ENCODE measurements at regions not wholly inside any gene's neighbourhood (a gene's known extent, or its start where the extent isn't known, plus 50 kb on each side); places are given as distances from the start of the nearest gene placed in this dataset.

DNA sequence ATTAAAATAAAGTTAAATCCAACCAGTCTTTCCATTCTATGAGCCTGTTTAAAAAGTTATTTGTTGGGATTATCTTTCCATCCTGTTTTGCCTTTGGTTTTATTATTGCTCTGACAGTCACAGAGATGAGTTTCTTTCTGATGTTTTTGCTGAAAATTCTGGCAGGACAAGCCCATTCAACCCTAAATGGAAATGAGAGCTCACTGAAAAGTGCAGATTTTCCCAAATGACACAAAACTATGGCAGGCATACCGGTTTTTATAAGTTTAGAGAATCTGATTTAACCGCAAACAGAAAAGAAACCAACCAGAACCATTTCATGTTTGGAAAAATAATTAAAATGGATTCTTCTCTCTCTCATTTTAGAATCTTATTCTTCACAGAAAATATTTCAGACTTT lies 238.1 kb upstream of the SGO1 start:
- 76 to 89% (median 81%) methylated on average over 2 of the region's 2 CpGs for WGBS, 5 donors
- no peak overlapping the region for H3K27ac ChIP-seq
- H3K4me3 ChIP-seq: no peak overlapping the region
- H3K4me1 ChIP-seq: no peaks in the 10 kb centered on the region
- no peak for DNase-seq
- no peaks in the 10 kb centered on the region for H3K27me3 ChIP-seq
- intact Hi-C loops (cut with DNase I; ENCODE audit: low total_unique reads): no loop called here
- H3K9me3 ChIP-seq: peaks cover 0 to 13% (median 9%) of the 10 kb centered on the region in 4 donors
- H3K36me3 ChIP-seq: no peaks in the 10 kb centered on the region
- no peak for TF ChIP-seq POLR2AphosphoS5 (IDR thresholded peaks at IDR 0.05)
- TF ChIP-seq POLR2A (IDR thresholded peaks at IDR 0.05): no peak
- TF ChIP-seq, protein P1, sequence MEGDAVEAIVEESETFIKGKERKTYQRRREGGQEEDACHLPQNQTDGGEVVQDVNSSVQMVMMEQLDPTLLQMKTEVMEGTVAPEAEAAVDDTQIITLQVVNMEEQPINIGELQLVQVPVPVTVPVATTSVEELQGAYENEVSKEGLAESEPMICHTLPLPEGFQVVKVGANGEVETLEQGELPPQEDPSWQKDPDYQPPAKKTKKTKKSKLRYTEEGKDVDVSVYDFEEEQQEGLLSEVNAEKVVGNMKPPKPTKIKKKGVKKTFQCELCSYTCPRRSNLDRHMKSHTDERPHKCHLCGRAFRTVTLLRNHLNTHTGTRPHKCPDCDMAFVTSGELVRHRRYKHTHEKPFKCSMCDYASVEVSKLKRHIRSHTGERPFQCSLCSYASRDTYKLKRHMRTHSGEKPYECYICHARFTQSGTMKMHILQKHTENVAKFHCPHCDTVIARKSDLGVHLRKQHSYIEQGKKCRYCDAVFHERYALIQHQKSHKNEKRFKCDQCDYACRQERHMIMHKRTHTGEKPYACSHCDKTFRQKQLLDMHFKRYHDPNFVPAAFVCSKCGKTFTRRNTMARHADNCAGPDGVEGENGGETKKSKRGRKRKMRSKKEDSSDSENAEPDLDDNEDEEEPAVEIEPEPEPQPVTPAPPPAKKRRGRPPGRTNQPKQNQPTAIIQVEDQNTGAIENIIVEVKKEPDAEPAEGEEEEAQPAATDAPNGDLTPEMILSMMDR (IDR thresholded peaks at IDR 0.05): no peak
- TF ChIP-seq EP300 (IDR thresholded peaks at IDR 0.05): no peak

DNA sequence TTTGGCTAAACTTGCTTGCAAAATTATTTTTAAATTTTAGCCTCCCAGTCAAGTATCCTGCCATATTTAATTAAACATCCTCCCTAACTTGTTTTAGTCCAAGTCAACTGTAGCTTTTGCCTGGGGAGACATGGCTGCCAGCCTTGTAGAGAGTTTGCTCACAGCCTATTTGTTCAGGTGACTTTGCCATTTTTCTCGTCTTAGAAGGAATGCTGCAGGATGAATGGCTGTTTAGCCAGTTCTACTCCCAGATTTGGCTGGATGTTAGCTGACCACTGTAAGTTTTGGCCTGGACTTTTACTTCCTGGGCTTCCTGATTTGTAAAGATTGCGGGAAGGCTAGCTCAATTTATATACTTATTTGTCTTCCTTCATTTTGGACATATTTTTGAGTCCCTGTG lies 236.4 kb upstream of the SGO1 start:
- H3K27me3 ChIP-seq: no peaks in the 10 kb centered on the region
- WGBS, 5 donors: 70 to 82% (median 75%) methylated on average over 2 of the region's 2 CpGs
- peaks cover 0 to 11% (median under 1%) of the 10 kb centered on the region in 4 donors for H3K9me3 ChIP-seq
- H3K4me1 ChIP-seq: no peaks in the 10 kb centered on the region
- no peak overlapping the region for H3K4me3 ChIP-seq
- no peaks in the 10 kb centered on the region for H3K36me3 ChIP-seq
- H3K27ac ChIP-seq: no peak overlapping the region
- intact Hi-C loops (cut with DNase I; ENCODE audit: low total_unique reads): no loop called here
- DNase-seq: no peak
- TF ChIP-seq, protein P1 (IDR thresholded peaks at IDR 0.05): no peak
- TF ChIP-seq POLR2A (IDR thresholded peaks at IDR 0.05) (no peak), EP300 (IDR thresholded peaks at IDR 0.05) (no peak), POLR2AphosphoS5 (IDR thresholded peaks at IDR 0.05) (no peak)

DNA sequence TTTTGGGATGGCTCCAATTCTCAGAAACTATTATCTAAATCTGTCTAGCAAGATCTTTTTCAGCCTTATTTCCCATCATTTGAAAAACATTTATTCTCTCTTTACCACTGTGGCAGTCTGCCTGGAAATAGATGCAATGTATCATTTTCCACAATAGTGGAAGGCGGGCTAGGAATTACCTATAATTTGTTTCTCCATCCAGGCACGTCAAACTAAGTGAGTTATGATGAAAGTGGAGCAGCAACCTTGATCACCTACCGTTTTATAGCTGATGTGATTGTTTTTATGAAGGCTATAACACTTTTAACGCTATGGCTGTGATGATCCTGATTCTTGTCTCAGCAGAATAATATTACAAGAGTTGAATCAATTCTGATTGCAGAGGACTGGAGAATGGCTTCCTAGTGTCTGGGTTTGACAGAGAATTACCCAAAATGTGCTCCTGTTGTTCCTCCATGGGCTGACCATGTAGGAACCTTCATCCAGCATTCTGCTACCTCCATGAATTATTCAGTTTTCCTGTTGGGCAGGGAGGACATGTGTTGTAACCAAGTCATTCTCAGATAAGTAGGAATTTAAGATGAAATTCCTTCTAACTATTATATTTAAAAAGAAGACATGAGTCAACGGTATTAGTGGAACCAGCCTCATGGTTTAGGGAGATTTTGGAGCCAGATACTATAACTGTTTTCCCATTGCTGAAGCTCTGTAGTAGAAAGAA lies 231.5 kb upstream of the SGO1 start:
- H3K9me3 ChIP-seq: no peaks in the 10 kb centered on the region
- no peak overlapping the region for H3K27ac ChIP-seq
- H3K36me3 ChIP-seq: no peaks in the 10 kb centered on the region
- TF ChIP-seq POLR2AphosphoS5 (IDR thresholded peaks at IDR 0.05) (no peak), POLR2A (IDR thresholded peaks at IDR 0.05) (no peak), EP300 (IDR thresholded peaks at IDR 0.05) (no peak)
- TF ChIP-seq, protein P1 (IDR thresholded peaks at IDR 0.05): no peak
- H3K4me3 ChIP-seq: no peak overlapping the region
- 81 to 88% (median 85%) methylated on average over 5 of the region's 5 CpGs for WGBS, 5 donors
- DNase-seq: no peak
- H3K27me3 ChIP-seq: no peaks in the 10 kb centered on the region
- H3K4me1 ChIP-seq: no peaks in the 10 kb centered on the region
- intact Hi-C loops (cut with DNase I; ENCODE audit: low total_unique reads): no loop called here

DNA sequence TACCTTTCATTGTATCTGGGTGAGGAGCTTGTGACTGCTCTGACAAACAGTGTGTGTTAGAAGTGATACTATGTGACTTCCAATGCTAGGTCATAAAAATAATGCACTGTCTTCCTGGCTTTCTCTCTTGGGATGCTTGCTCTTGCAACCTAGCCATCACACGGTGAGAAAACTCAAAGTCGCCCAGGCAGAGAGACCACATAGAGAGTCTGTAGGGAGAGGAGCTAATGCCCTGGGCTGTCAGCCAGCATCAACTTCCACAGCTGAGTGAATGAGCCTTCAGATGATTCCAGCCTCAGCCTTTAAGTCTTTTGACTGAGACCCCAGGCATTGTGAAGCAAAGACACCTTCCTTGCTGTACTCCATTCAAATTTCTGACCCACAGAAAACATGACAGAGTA lies 220.6 kb upstream of the SGO1 start:
- no peaks in the 10 kb centered on the region for H3K4me1 ChIP-seq
- no peaks in the 10 kb centered on the region for H3K36me3 ChIP-seq
- no peak overlapping the region for H3K4me3 ChIP-seq
- intact Hi-C loops (cut with DNase I; ENCODE audit: low total_unique reads): no loop called here
- peak in 1 of 2 donors; percentile 19 for DNase-seq
- TF ChIP-seq POLR2A (IDR thresholded peaks at IDR 0.05): no peak
- WGBS, 5 donors: 52 to 75% (median 68%) methylated on average over 2 of the region's 2 CpGs
- no peaks in the 10 kb centered on the region for H3K27me3 ChIP-seq
- H3K27ac ChIP-seq: no peak overlapping the region
- no peaks in the 10 kb centered on the region for H3K9me3 ChIP-seq

DNA sequence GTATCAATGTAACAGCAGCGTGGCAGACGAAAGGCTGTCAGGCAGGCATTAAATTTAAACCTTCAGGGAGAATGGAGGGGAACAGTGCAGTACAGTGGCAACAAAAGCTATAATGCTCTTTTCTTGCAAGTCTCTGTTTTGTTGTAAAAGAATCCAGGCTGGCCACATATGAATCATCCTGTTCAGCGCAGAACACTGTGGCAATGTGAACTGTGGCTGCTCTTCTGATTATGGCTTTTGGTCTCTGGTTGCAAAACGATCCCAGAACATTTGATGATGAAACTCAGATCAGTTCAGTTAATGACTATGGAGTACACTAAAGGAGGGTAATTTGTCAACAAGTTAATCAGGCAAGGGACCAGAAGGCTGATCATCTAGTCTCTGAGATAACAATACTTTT lies 219.7 kb upstream of the SGO1 start:
- peak in 1 of 2 donors; percentile 16 for DNase-seq
- WGBS, 5 donors: 69 to 83% (median 77%) methylated on average over 4 of the region's 4 CpGs
- Histone ChIP-seq H3K27me3 (no peaks in the 10 kb centered on the region), H3K4me1 (no peaks in the 10 kb centered on the region), H3K9me3 (no peaks in the 10 kb centered on the region), H3K4me3 (no peak overlapping the region), H3K36me3 (no peaks in the 10 kb centered on the region), H3K27ac (no peak overlapping the region)
- intact Hi-C loops (cut with DNase I; ENCODE audit: low total_unique reads): no loop called here
- TF ChIP-seq POLR2A (IDR thresholded peaks at IDR 0.05) (no peak), EP300 (IDR thresholded peaks at IDR 0.05) (no peak), POLR2AphosphoS5 (IDR thresholded peaks at IDR 0.05) (no peak)
- TF ChIP-seq, protein P1 (IDR thresholded peaks at IDR 0.05): no peak
